Uterus (tissue), 3 donors: ENCODE measurements at regions not wholly inside any gene's neighbourhood (a gene's known extent, or its start where the extent isn't known, plus 50 kb on each side); places are given as distances from the start of the nearest gene placed in this dataset.

ENCODE experiments used
- DNase-seq, 2 donors: peaks; one replicate each; pipeline ENCODE4 v3.0.0-alpha.2; 2019 to 2020
- H3K27ac ChIP-seq, 2 donors: fragments of 200-600 bp; sonication (generic); 1 replicate in 1 of 2; 2 replicates in 1 of 2; pipeline ENCODE4 v1.5.1; 2016 to 2018
- H3K27me3 ChIP-seq, 2 donors: fragments of 200-600 bp; sonication (generic); one replicate each; pipeline ENCODE4 v1.5.1; 2018 to 2019; ENCODE audit warnings: control low read depth in 1 of 2
- H3K36me3 ChIP-seq, 2 donors: fragments of 200-600 bp; sonication (generic); one replicate each; pipeline ENCODE4 v1.5.1; 2019; ENCODE audit warnings: control low read depth in 1 of 2
- H3K4me1 ChIP-seq, 2 donors: fragments of 200-600 bp; sonication (generic); one replicate each; pipeline ENCODE4 v1.5.1; 2018 to 2019; ENCODE audit warnings: control low read depth in 1 of 2
- H3K4me3 ChIP-seq, 2 donors: fragments of 200-600 bp; sonication (generic); 1 replicate in 1 of 2; 2 replicates in 1 of 2; pipeline ENCODE4 v1.5.1; 2018 to 2019; ENCODE audit warnings: mild to moderate bottlenecking in 1 of 2
- H3K9me3 ChIP-seq, 2 donors: fragments of 200-600 bp; sonication (generic); one replicate each; pipeline ENCODE4 v1.5.1; 2019; ENCODE audit warnings: control low read depth in 1 of 2
- POLR2A ChIP-seq, 2 donors: fragments of 450-650 bp; IDR thresholded peaks; one replicate each; pipeline ENCODE4 v1.6.1; 2016; ENCODE audit warnings: antibody characterized with exemption in 2 of 2, mild to moderate bottlenecking in 1 of 2, moderate library complexity in 1 of 2
- intact Hi-C: fragments of 100-400 bp; cut with DNase I; formaldehyde crosslinking; loops from one replicate; pipeline ENCODE4 v1.15.1; 2023; ENCODE audit warnings: low total_unique reads
- TF ChIP-seq, protein P1 (sequence below), 4 experiments: fragments of 200-600 bp in 2 of 4; fragments of 450-650 bp in 2 of 4; sonication (generic) in 2 of 4; IDR thresholded peaks; one replicate each; pipeline ENCODE4 v1.5.1; 2016 to 2019; ENCODE audit warnings: antibody characterized with exemption in 4 of 4, mild to moderate bottlenecking in 2 of 4, moderate library complexity in 1 of 4
- donor health status: DM: yes; HTN: yes; CAD: no.

DNA sequence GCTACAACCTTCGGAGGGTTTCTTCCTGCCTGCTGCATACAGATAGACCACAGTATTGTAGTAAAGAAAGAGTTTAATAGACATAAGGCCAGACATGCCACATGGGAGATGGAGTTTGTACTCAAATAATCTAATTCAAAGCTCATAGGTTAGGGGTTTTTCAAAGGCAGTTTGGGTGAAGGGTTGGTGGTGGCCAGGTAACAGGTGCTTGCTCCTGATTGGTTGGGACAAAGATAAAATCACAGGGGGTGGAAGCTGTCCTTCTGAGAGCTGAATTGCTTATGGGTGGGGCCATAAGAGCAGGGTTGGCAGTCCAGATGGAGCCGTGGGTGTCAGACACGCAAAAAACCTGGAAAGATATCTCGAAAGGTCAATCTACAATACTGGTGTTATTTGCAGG is 92.3 kb upstream of the ETV3 start:
- Histone ChIP-seq H3K4me3 (no peak overlapping the region), H3K27me3 (no peaks in the 10 kb centered on the region), H3K4me1 (no peaks in the 10 kb centered on the region), H3K27ac (no peak overlapping the region), H3K9me3 (no peaks in the 10 kb centered on the region), H3K36me3 (no peaks in the 10 kb centered on the region)
- TF ChIP-seq POLR2A (IDR thresholded peaks at IDR 0.05) = no peak
- TF ChIP-seq, protein P1, sequence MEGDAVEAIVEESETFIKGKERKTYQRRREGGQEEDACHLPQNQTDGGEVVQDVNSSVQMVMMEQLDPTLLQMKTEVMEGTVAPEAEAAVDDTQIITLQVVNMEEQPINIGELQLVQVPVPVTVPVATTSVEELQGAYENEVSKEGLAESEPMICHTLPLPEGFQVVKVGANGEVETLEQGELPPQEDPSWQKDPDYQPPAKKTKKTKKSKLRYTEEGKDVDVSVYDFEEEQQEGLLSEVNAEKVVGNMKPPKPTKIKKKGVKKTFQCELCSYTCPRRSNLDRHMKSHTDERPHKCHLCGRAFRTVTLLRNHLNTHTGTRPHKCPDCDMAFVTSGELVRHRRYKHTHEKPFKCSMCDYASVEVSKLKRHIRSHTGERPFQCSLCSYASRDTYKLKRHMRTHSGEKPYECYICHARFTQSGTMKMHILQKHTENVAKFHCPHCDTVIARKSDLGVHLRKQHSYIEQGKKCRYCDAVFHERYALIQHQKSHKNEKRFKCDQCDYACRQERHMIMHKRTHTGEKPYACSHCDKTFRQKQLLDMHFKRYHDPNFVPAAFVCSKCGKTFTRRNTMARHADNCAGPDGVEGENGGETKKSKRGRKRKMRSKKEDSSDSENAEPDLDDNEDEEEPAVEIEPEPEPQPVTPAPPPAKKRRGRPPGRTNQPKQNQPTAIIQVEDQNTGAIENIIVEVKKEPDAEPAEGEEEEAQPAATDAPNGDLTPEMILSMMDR (IDR thresholded peaks at IDR 0.05) = no peak
- DNase-seq = no peak
- intact Hi-C loops = no loop called here

DNA sequence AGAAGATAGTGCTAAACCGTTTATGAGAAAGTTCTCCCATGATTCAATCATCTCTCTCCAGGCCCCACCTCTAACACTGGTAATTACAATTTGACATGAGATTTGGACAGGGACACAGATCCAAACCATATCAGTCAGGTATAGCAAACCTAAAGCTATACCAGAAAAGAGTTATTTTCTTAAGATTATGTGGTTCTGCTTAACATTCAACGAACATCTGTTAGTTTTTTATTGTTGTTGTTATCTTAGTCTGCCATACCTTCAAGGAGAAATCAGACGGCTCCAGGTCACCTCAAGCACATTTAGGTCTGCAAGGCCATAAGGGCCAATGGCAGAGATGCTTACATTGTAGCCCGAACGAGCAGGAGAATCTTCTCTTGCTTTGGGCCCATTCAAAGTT is 89.5 kb upstream of the ETV3 start:
- H3K4me1 ChIP-seq = no peaks in the 10 kb centered on the region
- no peak for TF ChIP-seq POLR2A (IDR thresholded peaks at IDR 0.05)
- TF ChIP-seq, protein P1 (IDR thresholded peaks at IDR 0.05) = no peak
- no peak overlapping the region for H3K27ac ChIP-seq
- no peaks in the 10 kb centered on the region for H3K9me3 ChIP-seq
- intact Hi-C loops = no loop called here
- no peak overlapping the region for H3K4me3 ChIP-seq
- no peak for DNase-seq
- H3K27me3 ChIP-seq = no peaks in the 10 kb centered on the region
- H3K36me3 ChIP-seq = no peaks in the 10 kb centered on the region

DNA sequence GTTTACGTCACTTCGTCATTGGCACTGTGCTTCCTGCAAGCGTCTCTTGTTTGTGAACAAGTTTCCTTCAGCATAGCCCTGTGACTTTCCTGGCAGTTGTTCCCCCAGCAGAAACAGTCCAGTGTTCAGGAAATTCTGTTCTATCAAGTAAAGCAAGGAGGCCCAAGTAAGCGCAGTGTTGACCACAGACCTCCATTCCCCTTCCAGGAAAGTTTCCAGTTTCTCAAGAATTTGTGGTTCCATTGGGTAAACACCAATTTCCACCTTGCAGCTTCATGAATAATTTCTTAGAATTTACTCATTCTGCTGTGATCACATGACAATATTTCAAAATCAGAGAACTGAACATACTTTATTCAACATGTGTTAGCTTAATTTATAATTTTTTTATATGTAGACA is 88.5 kb upstream of the ETV3 start:
- Histone ChIP-seq H3K27me3 (no peaks in the 10 kb centered on the region), H3K4me3 (no peak overlapping the region), H3K27ac (no peak overlapping the region), H3K36me3 (no peaks in the 10 kb centered on the region), H3K4me1 (no peaks in the 10 kb centered on the region), H3K9me3 (no peaks in the 10 kb centered on the region)
- intact Hi-C loops = no loop called here
- no peak for DNase-seq
- TF ChIP-seq, protein P1 (IDR thresholded peaks at IDR 0.05) = no peak
- TF ChIP-seq POLR2A (IDR thresholded peaks at IDR 0.05) = no peak

DNA sequence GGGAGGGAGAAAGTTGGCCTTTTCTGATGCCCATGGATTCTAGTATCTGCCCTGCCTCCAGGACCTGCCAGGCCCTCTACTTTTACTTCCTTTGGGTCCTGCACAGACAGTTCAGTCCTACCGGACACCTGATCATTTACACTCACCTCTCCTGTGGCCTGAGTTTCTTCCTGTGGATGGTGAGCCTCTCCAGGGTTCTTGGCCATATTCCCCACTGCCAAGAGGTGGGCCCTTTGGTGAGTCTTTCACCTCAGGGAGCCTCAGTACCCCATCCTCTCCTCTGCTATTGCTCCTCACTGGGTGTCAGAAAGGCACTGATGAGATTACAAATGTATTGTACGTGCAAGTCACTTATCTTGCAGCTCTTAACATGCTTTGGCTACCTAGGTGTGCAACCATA is 81.4 kb upstream of the ETV3 start:
- intact Hi-C loops = no loop called here
- Histone ChIP-seq H3K27me3 (no peaks in the 10 kb centered on the region), H3K36me3 (no peaks in the 10 kb centered on the region), H3K27ac (no peak overlapping the region), H3K4me1 (no peaks in the 10 kb centered on the region), H3K4me3 (no peak overlapping the region), H3K9me3 (no peaks in the 10 kb centered on the region)
- no peak for DNase-seq
- TF ChIP-seq, protein P1 (IDR thresholded peaks at IDR 0.05) = no peak
- no peak for TF ChIP-seq POLR2A (IDR thresholded peaks at IDR 0.05)

DNA sequence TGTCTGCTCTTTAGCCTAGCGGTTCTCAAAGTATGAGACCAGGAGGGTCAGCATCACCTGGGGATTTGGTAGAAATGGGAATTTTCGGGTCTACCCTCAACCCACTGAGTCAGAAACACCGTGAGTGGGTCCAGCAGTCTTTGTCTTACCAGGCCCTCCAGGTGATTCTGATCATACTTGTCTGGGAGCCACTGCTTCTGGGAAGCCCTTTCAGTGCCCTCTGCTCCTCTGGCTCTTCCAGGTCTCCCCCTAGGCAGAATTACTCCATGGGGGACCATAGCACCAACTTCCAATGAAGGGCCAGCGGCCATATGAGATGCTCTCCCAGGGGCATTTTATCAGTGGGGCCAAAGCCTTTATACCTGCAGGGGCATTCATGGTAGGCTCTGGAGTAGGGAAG is 81.0 kb upstream of the ETV3 start:
- DNase-seq = no peak
- no peak overlapping the region for H3K27ac ChIP-seq
- H3K36me3 ChIP-seq = no peaks in the 10 kb centered on the region
- no peaks in the 10 kb centered on the region for H3K9me3 ChIP-seq
- intact Hi-C loops = no loop called here
- TF ChIP-seq, protein P1 (IDR thresholded peaks at IDR 0.05) = no peak
- no peak for TF ChIP-seq POLR2A (IDR thresholded peaks at IDR 0.05)
- no peaks in the 10 kb centered on the region for H3K27me3 ChIP-seq
- H3K4me1 ChIP-seq = no peaks in the 10 kb centered on the region
- H3K4me3 ChIP-seq = no peak overlapping the region
